ENCODE measurements at regions not wholly inside any gene's neighbourhood (a gene's known extent, or its start where the extent isn't known, plus 50 kb on each side); places are given as distances from the start of the nearest gene placed in this dataset.

DNA sequence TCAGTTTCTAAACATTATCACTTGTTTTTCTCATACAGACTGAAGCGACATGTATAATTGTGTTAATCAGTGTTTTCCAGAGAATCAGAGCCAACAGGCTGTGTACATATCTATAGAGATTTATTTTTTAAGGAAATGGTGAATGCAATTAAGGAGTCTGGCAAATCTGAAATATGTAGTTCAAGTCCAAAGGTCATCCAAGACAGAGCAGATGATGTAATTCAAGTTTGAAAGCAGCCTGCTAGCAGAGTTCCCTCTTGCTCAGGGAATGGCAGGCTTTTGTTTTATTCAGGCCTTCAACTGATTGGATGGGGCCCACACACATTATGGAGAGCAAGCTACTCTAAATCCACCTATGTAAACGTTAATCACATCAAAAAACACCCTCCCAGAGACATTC lies 282.6 kb downstream of the CBLN2 start:
- TF ChIP-seq CTCF (optimal IDR thresholded peaks at IDR 0.05 in 1 of 3, IDR thresholded peaks at IDR 0.05 in 1 of 3, conservative IDR thresholded peaks at IDR 0.05 in 1 of 3; ENCODE audit: extremely low read depth in 1 of 3, insufficient read depth in 2 of 3, low read length in 3 of 3) (no peak), EZH2 (IDR thresholded peaks at IDR 0.05; ENCODE audit: low read length) (no peak)
